OCI-M1 (cell line): ENCODE measurements at regions not wholly inside any gene's neighbourhood (a gene's known extent, or its start where the extent isn't known, plus 50 kb on each side); places are given as distances from the start of the nearest gene placed in this dataset.
"Not testable (repeated sequence)": the region's sequence is repeated elsewhere in the genome, so short reads cannot be mapped to it uniquely, and the experiment has no call there.

Source experiments
- DNase-seq: peaks from one replicate; lab custom pipeline; 2025; lab: John Stamatoyannopoulos, UW

DNA sequence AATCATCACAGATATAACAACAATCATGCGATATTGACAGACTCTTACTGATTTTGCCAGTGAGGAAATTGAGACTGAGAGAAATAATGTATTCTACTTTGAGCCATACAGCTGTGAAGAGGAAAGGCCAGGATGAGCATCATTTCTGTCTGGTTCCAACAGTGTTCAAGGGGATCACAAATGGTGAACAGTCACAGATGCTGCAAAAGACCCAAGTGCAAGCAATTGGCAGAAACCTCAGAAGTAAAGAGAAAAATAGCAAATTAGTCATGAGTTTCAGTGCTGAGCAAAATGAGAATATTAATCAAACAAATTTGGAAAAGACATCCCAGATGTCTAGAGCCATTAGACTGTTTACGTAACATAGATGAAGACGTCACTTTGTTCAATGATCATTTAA, 114.1 kb downstream of the RAB38 start:
- DNase-seq, result no peak

DNA sequence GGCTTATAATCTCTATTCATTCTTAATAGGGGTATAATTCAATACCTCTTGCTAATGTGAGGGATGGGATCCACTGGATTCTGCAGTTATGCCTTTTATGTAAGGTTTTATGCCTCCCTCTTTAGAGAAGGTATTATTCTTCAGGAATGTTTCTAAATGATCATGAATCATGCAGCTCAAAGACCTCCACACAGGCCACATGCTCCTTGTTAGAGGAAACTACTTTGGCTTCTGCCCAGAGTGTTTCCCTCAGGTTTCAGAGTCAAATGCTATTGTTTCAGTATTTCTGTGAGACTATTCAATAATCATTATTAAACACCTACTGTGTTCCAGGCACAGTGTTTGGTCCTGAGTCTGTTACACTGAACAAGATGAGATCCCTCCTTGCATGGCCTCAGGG, 115.9 kb downstream of the RAB38 start:
- DNase-seq, result no peak

DNA sequence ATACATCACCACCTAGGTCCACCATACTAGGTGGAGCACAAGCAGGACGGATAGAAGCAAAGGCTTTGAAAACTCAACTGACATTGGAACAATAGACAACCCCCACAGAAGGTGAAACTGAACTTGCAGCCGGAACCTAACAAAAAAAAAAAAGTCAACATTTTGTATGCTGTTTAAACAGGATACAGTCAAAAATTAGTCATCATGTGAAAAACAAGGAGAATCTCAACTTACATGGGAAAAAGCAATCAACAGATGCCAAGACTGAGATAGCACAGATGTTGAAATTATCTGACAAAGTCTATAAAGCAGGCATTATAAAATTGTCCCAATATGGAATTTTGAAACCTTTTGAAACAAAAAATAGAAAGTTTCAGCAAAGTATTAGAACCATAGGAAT, 123.8 kb downstream of the RAB38 start:
- no peak for DNase-seq

DNA sequence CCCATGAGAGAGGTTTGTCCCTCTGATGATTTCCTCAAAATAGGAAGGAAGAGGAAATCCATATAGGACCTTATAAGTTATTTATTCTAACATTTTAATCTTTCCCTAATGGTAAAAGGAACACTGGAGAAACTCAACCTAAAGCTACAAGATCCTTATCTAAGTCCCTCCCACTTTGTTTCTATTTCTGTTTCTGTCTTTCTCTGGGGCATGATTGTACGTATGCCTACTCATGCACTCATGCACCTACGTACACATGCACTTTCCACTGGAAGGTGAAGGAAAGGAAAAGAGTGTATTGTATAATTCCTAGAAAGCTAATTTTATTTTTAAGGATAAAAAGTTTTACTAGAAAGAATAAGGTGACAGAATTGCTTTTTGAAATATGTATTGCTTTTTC, 125.0 kb downstream of the RAB38 start:
- DNase-seq, result peak; percentile 85

DNA sequence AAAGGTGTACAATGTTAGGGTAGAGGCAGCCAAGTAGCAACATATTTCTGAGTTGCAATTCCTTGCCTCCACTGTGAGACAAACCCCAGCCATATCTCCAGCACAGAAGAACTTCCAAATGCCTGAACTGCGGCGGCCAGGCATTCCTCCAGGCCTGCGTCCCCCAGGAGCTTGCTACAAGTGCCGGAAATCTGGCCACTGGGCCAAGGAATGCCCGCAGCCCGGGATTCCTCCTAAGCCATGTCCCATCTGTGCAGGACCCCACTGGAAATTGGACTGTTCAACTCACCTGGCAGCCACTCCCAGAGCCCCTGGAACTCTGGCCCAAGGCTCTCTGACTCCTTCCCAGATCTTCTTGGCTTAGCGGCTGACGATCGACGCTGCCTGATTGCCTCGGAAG, 130.0 kb downstream of the RAB38 start:
- not testable (repeated sequence) for DNase-seq

DNA sequence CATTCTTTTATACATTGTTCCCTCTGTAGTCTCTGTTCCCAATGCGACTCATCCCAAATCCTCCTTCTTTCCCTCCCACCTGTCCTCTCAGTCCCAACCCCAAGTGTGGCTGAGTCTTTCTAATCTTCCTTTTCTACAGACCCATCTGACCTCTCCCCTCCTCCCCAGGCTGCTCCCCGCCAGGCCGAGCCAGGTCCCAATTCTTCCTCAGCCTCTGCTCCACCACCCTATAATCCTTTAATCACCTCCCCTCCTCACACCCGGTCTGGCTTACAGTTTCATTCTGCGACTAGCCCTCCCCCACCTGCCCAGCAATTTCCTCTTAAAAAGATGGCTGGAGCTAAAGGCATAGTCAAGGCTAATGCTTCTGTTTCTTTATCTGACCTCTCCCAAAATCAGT, 130.6 kb downstream of the RAB38 start:
- DNase-seq, result peak; percentile 54

DNA sequence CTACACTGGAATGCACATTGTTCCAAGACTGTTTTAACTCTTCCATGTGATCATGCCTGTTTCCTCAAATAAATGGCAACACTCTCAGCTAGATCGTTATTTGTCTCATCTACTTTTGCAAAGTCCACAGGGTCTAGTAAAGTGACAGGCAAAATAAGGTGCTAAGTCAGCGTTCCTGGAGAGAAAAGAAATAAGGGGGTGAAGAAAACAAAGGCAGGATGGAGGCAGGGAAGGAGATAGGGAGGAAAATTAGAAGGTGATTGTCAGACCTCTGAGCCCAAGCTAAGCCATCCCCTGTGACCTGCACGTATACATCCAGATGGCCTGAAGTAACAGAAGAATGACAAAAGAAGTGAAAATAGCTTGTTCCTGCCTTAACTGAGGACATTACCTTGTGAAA, 132.1 kb downstream of the RAB38 start:
- DNase-seq, result no peak

DNA sequence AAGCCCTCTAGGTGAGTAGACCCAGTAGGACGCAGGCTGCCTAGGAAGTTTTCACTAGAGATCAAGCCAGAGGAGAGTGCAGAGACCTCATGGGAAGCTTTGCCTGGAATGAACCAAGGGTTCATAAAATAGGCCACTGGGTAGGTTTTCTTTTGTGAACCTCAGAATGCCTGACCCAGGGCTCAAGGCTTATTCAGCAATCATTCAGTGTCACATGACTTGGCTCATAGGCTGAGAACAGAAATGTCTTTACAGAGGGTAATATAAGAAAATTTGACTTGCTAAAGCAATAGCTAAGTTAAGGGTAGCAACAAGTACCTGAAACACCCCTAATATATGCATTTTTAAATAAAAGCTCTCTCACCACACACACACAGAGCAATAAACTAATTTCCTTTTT, 132.6 kb downstream of the RAB38 start:
- DNase-seq, result no peak

DNA sequence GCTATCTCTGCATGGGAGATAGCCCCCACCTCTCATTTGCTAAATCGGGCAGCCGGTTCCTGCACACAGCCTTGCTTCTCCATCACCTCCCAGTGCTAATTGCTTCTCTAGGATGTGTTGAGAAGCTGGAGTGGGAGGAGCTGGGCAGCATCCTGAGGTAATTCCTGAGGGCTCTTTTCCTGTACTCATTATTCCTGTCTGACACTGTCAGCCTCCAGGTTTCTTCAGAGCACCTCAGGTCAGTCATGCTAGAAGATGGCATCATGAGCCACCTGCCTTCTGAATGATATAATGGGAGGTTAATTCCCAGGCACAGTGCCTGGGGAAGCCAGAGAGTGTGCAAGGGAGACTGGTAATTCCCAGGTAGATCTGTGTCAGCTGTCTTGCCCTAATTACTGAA, 133.0 kb downstream of the RAB38 start:
- DNase-seq, result no peak

DNA sequence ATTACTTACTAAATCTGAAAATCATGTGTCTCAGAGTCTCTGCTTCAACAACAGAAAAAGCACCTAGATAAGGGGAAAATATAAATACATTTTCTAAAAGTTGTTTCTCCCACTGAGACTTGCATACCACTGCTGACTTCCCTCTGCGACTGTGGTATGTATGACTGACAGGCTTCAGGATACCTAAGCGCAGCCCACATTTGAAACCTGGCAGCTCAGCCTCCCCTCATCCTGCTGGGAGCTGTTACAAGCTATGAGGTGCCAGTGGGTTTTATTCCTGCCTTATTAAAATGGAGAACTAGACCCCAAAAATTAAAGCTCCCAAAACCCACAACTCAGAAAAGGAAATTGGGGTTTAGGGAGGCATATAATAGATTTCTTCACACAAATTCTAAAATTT, 133.6 kb downstream of the RAB38 start:
- no peak for DNase-seq

DNA sequence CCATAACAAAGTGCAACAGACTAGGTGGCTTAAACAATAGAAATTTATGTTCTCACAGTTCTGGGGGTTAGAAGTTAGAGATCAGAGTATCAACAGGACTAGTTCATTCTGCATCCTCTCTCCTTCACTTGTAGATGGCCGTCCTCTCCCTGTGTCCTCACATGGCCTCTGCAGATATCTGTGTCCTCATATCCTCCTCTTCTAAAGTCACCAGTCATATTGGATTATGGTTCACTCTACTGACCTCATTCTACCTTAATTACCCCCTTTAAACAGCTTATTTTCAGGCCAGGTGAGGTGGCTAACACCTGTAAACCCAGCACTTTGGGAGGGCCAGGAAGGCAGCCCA, 135.1 kb downstream of the RAB38 start:
- DNase-seq, result no peak

DNA sequence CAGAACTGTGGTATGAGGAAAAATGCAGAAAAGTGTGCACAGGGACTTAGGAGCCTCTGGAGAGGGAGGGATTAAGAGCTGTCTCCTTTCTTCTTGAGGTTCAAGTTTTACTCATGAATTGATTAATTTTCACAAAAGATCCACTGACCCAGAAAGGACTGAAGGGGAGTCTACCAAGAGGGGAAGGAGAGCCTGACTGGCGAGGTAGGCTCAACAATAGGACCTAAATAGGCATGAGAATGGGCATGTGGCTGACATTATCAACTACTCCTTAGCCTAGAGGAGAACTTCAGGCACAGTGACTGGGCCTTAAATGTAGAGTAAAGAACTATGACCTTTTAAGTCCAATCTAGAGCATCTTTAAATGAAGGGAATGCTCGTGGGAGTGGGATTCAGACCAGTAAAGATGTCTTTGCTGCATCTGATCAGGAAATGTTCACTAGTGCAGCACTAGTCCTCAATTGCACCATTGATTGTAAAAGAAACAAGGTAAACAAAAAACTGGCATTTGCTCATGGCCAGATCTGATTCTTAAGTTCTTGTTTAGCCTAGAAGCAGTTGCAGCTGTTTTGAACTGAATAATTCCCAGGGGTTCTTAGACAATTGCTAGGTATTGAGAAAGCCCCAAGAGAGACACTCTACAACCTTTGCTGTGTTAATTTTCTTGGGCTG, 135.6 kb downstream of the RAB38 start:
- DNase-seq, result no peak

DNA sequence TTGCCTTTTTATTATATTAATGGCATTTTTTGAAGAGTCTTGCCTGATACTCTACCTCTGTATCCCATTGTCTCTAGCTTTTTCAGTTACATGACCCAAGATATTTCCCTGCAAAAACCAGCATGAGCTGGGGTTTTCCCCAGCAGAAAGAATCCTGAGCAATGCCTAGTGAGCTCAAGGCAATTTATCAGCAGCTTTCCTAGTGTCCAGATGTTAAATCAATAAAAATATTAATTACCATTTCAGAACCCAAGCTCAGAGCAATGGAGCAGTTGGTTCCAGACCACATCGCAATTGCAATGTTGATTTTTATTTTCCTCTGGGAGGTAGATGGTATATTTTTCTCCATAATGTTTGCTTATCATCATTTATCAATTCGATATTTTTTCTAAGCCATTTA, 137.2 kb downstream of the RAB38 start:
- no peak for DNase-seq

DNA sequence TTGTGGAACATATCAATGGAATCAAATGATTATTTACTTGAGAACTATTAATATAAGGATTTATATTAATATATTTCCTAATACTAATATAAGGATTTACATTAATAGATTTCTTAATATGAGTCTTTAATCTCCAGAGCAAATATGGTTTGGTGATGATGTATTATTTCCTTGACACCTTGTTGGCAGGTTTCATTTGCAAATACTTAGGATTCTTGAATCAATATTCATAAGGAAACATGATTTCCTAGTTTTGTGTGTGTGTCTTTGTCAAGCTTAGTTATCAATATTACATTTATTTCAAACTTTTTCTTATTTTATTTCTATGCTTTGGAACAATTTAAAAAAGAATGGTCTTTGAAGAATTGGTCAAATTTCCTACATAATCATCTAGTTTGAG, 138.5 kb downstream of the RAB38 start:
- DNase-seq, result no peak

DNA sequence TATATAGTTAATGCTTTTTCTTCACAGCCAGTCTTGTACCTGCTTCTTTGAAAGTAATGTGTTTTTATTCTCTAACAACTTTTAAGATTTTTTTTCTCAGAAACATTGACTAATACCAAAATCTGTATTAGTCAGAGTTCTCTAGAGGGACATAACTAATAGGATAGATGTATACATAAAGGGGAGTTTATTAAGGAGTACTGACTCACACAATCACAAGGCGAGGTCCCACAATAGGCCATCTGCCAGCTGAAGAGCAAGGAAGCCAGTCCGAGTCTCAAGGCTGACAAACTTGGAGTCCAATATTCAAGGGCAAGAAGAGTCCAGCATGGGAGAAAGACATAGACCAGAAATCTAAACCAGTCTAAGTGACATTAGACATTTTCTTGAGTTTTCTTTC, 140.0 kb downstream of the RAB38 start:
- DNase-seq, result no peak

DNA sequence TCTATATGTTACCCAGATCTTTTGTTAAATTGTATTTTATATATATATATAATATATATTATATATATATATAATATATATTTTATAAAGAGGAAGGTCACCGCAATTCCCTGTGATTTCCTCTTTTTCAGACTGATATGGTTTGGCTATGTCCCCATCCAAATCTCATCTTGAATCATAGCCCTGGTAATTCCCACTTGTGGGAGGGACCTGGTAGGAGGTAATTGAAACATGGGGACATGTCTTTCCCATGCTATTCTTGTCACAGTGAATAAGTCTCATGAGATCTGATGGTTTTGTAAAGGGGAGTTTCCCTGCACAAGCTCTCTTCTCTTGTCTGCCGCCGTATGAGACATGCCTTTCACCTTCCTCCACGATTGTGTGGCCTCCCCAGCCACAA, 157.6 kb downstream of the RAB38 start:
- no peak for DNase-seq

DNA sequence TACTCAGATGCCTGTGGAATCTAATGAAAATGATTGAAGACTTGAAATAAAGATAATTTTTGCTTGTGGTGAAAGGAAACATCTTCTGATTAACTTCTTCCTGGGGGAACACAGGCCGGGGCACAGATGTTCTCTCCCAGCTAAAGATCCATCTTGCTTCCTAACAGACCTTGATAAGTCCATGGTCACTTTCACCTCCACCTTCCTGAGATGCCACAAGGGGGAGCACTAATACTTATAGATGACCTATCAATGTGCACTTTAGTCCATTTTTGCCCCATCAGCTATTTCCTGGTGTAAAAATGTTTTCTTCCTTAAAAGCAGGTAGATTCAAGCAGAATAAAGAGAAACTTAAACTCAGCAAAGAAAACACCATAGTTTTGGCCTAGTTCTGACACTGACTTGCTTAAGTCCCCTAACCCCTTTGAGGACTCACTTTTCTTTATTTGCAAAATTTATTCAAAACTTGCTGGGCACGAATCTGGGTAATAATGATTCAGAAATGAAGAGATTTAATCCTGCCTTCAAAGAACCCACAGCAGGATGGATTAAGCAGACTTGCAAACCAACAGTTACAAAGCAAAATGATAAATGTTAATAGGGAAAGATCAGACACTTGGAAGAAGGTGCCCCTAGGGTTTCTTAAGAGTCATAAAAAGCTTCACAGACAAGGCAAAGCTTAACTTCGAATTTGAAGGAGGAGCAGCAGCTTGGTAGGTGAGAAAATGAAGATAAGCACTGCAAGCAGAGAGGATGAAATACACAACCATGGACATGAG, 158.7 kb downstream of the RAB38 start:
- peak; percentile 98 for DNase-seq

DNA sequence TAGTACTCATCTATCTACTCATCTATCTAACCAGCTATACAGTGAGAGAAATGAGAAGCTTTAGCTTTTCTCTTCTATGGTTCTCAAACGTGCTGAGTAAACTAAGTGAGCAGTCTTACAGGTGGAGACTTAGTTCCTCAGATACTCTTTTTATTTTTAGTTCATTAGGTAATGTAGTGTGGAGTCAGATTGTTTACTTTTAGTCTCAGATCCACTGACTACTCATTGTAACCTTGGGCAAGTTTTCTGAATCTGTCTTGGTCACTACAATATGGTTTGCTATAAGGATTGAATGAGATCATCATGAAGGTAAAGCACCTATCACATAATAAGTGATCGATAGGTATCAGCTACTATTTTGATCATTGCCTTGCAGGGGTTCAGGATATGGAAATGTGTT, 160.1 kb downstream of the RAB38 start:
- no peak for DNase-seq

DNA sequence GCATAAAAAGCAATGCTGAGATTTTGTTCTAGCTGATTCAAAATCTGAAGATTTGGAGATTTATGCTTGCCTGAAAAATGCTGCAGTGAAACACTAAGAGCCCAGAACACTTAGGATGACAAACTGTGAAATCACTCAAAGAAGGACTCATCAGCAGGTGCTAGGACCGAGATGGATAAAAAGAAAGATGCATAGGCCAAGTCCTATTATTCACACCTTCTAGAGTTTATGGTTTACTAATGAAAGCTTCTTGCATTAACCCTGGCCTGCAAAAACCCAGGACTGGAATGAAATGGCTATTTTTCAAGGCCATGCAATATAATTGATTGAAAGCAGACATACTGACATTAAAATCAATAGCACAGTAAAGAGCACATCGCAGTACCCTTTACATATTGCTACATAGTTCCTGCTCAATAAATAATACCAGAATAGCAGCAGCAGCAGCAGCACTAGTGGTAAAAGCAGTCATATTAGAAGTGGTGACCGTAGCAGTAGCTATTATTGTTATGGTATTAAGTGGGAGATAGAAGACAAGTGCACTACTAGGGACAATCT, 161.7 kb downstream of the RAB38 start:
- no peak for DNase-seq

DNA sequence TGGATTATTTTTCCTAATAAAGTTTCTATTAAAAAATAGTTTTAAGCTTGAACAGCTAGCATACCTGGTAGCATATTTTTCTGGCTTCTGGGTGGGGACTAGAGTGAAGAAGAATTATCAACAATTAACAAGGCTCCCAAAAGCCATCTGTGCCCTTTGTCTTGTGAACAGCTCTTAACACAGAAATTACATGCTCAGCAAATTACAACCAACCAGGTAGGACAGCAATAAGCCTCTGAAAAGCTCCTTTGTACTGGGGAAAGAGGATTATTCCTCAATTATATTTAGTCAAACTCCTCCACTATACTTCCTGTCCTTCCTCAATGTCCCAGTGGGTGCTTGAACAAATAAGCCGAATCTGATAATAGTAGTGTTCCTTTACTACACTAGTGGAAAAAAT, 162.8 kb downstream of the RAB38 start:
- DNase-seq, result no peak

DNA sequence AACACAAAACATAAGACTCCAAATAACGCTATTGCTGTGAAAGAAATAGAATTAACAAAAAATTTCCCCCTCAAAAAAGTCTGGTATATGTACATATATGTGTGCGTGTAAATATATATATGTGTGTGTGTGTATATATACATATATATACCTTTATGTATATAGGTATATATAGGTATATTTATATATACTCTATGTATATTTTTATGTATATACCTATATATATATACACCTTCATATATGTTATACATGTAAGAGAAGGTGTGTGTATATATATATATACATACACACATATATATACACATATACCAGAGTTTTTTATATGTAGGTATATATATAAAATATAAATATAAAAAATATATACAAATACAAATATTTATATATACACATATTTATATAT, 199.2 kb downstream of the RAB38 start:
- DNase-seq, result no peak

DNA sequence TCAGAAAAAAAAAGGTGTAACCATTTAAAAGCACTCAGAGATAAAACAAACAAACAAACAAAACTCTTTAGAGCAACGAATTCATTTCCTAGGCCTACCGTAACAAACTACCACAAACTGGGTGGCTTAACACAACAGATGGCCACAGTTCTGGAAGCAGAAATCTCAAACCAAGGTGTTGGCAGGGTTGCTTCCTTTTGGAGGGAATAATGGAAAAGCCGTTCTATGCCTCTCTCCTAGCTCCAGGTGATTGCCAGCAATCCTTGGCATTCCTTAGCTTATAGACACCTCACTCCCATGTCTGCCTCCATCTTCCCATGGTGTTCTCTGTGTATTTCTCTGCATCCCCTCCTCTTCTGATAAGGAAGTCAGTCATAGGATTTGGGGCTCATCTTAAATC, 200.4 kb downstream of the RAB38 start:
- DNase-seq, result no peak

DNA sequence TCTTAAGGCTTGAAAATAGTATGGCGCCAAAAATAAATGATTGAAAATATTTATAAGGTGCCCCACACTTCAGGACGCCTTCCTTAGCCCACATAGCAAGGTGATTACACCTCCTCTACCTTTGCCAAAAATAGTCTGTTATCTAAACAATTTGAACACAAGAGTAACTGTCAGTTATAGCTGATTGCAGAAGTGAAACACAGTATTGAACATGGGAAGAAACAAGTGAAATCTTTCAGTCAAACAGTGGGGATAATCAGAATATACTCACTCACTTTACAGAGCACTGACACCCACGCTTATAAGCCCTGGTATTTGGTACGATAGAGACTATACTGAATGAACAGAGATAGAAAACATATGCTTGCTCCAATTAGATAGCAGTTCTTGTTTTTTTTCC, 203.1 kb downstream of the RAB38 start:
- no peak for DNase-seq

DNA sequence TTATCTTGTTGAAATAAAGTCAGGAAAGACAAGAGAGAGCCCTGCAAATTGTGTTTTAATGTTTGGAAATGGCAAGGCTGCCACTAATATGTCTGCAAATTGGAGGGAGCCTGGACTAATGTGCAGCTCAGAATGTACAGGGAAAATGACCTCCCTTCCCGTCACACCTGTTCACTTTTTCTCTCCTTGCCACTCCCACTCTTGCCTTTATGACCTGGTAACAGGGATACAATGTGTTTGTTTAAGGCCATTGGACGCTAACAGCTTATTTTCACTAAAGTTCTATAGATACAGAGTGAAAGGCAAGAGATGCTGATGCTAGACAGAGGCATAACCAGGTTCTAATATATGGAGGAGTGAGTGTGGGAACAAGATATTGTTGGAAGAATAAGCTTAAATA, 203.9 kb downstream of the RAB38 start:
- no peak for DNase-seq
